ENCODE measurements at regions not wholly inside any gene's neighbourhood (a gene's known extent, or its start where the extent isn't known, plus 50 kb on each side); places are given as distances from the start of the nearest gene placed in this dataset.

GRCh38 chr10:130836344-130836743 lies 475.2 kb downstream of the TCERG1L start:
- CTCF ChIA-PET: interaction anchor here (1.1 kb wide), 1 partner anchor 19 kb away, joined by 4 read pairs; no protein-coding TSS in a partner anchor
- Histone ChIP-seq H3K9me3 (no peaks in the 10 kb centered on the region), H3K4me2 (no peak overlapping the region), H3K27ac (no peak overlapping the region), H3K4me3 (no peak overlapping the region), H3K4me1 (no peaks in the 10 kb centered on the region)
- POLR2A ChIA-PET: no interaction called here
- TF ChIP-seq NFE2L2 (conservative IDR thresholded peaks at IDR 0.05; ENCODE audit: low read length) (no peak), HOXB13 (CRISPR knock-in tag; IDR thresholded peaks at IDR 0.05; ENCODE audit: low read depth) (no peak), HES2 (IDR thresholded peaks at IDR 0.05) (no peak), E2F6 (IDR thresholded peaks at IDR 0.05; ENCODE audit: borderline replicate concordance, low read depth) (no peak), NR3C1 (IDR thresholded peaks at IDR 0.05) (no peak), CEBPB (IDR thresholded peaks at IDR 0.05) (no peak), EP300 (IDR thresholded peaks at IDR 0.05) (no peak), RAD21 (conservative IDR thresholded peaks at IDR 0.05 in 1 of 2, IDR thresholded peaks at IDR 0.05 in 1 of 2) (no peak), HMGXB4 (CRISPR knock-in tag; IDR thresholded peaks at IDR 0.05; ENCODE audit: borderline replicate concordance) (no peak), CBX2 (IDR thresholded peaks at IDR 0.05; ENCODE audit: borderline replicate concordance, low read depth) (no peak), POLR2AphosphoS2 (conservative IDR thresholded peaks at IDR 0.05; ENCODE audit: low read length) (no peak), JUN (IDR thresholded peaks at IDR 0.05) (no peak), ATOH8 (CRISPR knock-in tag; IDR thresholded peaks at IDR 0.05; ENCODE audit: low read depth) (no peak), MYC (IDR thresholded peaks at IDR 0.05; ENCODE audit: borderline replicate concordance, low read length) (no peak), NPAS2 (CRISPR knock-in tag; IDR thresholded peaks at IDR 0.05; ENCODE audit: borderline replicate concordance) (no peak)
- no peak for ATAC-seq
- no peak for FAIRE-seq
- DNase-seq (ENCODE audit: low read depth in 1 of 2, low spot score in 1 of 2): no peak
- WGBS (ENCODE audit: missing lambda C conversion rate): 14% methylated on average over 7 of the region's 7 CpGs

GRCh38 chr10:130843051-130843653 lies 468.4 kb downstream of the TCERG1L start:
- CTCF ChIA-PET: no interaction called here
- DNase-seq (ENCODE audit: low read depth in 1 of 2, low spot score in 1 of 2) (no peak), ATAC-seq (no peak), FAIRE-seq (no peak)
- TF ChIP-seq E2F6 (IDR thresholded peaks at IDR 0.05; ENCODE audit: borderline replicate concordance, low read depth) (no peak), FOSL2 (IDR thresholded peaks at IDR 0.05) (no peak), FOSL2 (CRISPR knock-in tag; IDR thresholded peaks at IDR 0.05) (no peak), RARB (CRISPR knock-in tag; IDR thresholded peaks at IDR 0.05) (no peak), MAZ (IDR thresholded peaks at IDR 0.05; ENCODE audit: borderline replicate concordance, low read depth, low read length) (no peak), FOXS1 (CRISPR knock-in tag; IDR thresholded peaks at IDR 0.05) (no peak), MAX (IDR thresholded peaks at IDR 0.05) (no peak), HDAC2 (IDR thresholded peaks at IDR 0.05) (no peak), RCOR1 (IDR thresholded peaks at IDR 0.05; ENCODE audit: low read depth, low read length) (no peak), CBX8 (IDR thresholded peaks at IDR 0.05) (no peak), CTCF (IDR thresholded peaks at IDR 0.05) (no peak), JUNB (IDR thresholded peaks at IDR 0.05) (no peak), HMGXB4 (CRISPR knock-in tag; IDR thresholded peaks at IDR 0.05; ENCODE audit: borderline replicate concordance) (no peak), EHF (CRISPR knock-in tag; IDR thresholded peaks at IDR 0.05) (no peak)
- H3K4me1 ChIP-seq: no peaks in the 10 kb centered on the region
- H3K4me2 ChIP-seq: no peak overlapping the region
- no peak overlapping the region for H3K27ac ChIP-seq
- no peaks in the 10 kb centered on the region for H3K9me3 ChIP-seq
- WGBS (ENCODE audit: missing lambda C conversion rate): 4% methylated on average over 11 of the region's 12 CpGs
- POLR2A ChIA-PET: no interaction called here
- no peak overlapping the region for H3K4me3 ChIP-seq

Data from A549 (cell line).